HCT116 (cell line): ENCODE measurements at regions not wholly inside any gene's neighbourhood (a gene's known extent, or its start where the extent isn't known, plus 50 kb on each side); places are given as distances from the start of the nearest gene placed in this dataset.

Experiments used
- FOSL1 ChIP-seq: IDR thresholded peaks from 2 replicates; pipeline ENCODE4 v1.6.1; 2012; ENCODE audit warnings: low read depth
- POLR2A ChIP-seq: IDR thresholded peaks from 2 replicates; pipeline ENCODE4 v1.7.0; 2011; ENCODE audit warnings: borderline replicate concordance; ENCODE audit not compliant: insufficient read depth, insufficient read length; ENCODE audit errors: extremely low read depth
- TF ChIP-seq, protein P1 (sequence below), 3 experiments: fragments of 200-600 bp in 1 of 3; sonication (generic) in 1 of 3; IDR thresholded peaks in 2 of 3; conservative IDR thresholded peaks in 1 of 3; 2 replicates each; pipeline ENCODE4 v1.5.1; 2012 to 2017; ENCODE audit warnings: low read depth in 2 of 3, low read length in 2 of 3, antibody characterized with exemption in 1 of 3, borderline replicate concordance in 1 of 3, control low read depth in 1 of 3, mild to moderate bottlenecking in 1 of 3, mixed read lengths in 1 of 3, mixed run types in 1 of 3, moderate library complexity in 1 of 3; ENCODE audit not compliant: insufficient read depth in 1 of 3

DNA sequence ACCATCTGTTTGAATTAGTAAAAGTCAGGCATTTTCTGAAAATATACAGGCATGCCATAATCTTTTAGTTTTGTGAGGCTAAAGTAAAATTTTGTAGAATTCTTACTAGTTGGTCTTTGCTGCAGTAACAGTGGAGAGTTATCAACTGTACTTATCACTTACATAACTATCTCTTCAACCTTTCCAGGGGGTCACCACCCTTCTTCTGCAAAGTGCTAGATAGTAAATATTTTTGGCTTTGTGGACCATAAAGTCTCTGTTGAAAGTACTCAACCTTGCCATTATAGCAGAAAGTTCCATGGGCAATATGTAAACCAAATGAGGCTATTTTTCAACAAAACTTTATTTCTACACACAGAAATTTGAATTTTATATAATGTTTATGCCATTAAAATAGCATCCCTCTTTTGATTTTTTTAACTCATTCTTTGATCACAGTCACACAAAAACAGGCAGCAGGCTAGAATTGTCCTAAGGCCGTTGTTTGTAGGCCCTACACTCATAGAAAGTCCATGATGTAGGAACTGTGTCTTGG is 59.5 kb upstream of the KLF6 start:
- TF ChIP-seq POLR2A (no peak), FOSL1 (no peak)
- TF ChIP-seq, protein P1, sequence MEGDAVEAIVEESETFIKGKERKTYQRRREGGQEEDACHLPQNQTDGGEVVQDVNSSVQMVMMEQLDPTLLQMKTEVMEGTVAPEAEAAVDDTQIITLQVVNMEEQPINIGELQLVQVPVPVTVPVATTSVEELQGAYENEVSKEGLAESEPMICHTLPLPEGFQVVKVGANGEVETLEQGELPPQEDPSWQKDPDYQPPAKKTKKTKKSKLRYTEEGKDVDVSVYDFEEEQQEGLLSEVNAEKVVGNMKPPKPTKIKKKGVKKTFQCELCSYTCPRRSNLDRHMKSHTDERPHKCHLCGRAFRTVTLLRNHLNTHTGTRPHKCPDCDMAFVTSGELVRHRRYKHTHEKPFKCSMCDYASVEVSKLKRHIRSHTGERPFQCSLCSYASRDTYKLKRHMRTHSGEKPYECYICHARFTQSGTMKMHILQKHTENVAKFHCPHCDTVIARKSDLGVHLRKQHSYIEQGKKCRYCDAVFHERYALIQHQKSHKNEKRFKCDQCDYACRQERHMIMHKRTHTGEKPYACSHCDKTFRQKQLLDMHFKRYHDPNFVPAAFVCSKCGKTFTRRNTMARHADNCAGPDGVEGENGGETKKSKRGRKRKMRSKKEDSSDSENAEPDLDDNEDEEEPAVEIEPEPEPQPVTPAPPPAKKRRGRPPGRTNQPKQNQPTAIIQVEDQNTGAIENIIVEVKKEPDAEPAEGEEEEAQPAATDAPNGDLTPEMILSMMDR (IDR thresholded peaks at IDR 0.05 in 2 of 3, conservative IDR thresholded peaks at IDR 0.05 in 1 of 3; ENCODE audit: borderline replicate concordance in 1 of 3, insufficient read depth in 1 of 3, low read depth in 2 of 3, low read length in 2 of 3), result no peak
